ENCODE measurements at regions not wholly inside any gene's neighbourhood (a gene's known extent, or its start where the extent isn't known, plus 50 kb on each side); places are given as distances from the start of the nearest gene placed in this dataset.

DNA sequence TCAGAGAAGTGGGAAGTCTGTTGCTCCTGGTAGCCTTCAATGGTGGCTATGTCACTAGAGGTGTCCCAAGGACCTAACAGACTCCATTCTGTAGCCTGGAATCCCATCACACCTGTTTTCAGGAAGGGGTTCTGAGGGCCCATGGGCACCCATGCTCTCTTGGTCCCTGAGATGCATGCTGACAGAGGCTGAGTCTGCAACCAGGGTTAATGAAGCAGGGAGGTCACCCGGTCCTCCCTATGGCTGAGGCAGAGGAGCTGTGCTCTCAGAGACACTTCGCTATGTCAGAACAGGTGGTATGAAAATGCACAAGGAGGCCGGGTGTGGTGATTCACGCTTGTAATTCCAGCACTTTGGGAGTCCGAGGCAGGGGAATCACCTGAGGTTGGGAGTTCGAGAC is 452.1 kb downstream of the TCERG1L start:
- TF ChIP-seq, protein P1, sequence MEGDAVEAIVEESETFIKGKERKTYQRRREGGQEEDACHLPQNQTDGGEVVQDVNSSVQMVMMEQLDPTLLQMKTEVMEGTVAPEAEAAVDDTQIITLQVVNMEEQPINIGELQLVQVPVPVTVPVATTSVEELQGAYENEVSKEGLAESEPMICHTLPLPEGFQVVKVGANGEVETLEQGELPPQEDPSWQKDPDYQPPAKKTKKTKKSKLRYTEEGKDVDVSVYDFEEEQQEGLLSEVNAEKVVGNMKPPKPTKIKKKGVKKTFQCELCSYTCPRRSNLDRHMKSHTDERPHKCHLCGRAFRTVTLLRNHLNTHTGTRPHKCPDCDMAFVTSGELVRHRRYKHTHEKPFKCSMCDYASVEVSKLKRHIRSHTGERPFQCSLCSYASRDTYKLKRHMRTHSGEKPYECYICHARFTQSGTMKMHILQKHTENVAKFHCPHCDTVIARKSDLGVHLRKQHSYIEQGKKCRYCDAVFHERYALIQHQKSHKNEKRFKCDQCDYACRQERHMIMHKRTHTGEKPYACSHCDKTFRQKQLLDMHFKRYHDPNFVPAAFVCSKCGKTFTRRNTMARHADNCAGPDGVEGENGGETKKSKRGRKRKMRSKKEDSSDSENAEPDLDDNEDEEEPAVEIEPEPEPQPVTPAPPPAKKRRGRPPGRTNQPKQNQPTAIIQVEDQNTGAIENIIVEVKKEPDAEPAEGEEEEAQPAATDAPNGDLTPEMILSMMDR (conservative IDR thresholded peaks at IDR 0.05 in 1 of 2, IDR thresholded peaks at IDR 0.05 in 1 of 2; ENCODE audit: extremely low read depth in 1 of 2, insufficient read depth in 1 of 2, low read depth in 1 of 2, low read length in 2 of 2) = no peak
- no peak for TF ChIP-seq EZH2 (IDR thresholded peaks at IDR 0.05; ENCODE audit: borderline replicate concordance, low read length)
